Lung (tissue), 11 donors: ENCODE measurements at regions not wholly inside any gene's neighbourhood (a gene's known extent, or its start where the extent isn't known, plus 50 kb on each side); places are given as distances from the start of the nearest gene placed in this dataset.

Source experiments
- ATAC-seq: fragments of 200-7000 bp; cut with Tn5 transposase; one replicate; pipeline ENCODE4 v1.9.1; 2020; ENCODE audit warnings: moderate number of reproducible peaks; ENCODE audit not compliant: insufficient read depth, low FRiP score
- DNase-seq, 3 donors: peaks; one replicate each; pipeline ENCODE4 v3.0.0-alpha.2; 2013 to 2017
- H3K27ac ChIP-seq, 2 donors: one replicate each; pipeline ENCODE4 v1.5.1; 2013; ENCODE audit warnings: mild to moderate bottlenecking in 2 of 2, moderate library complexity in 2 of 2, control low read depth in 1 of 2, inconsistent platforms in 1 of 2, low read depth in 1 of 2, low read length in 1 of 2
- H3K27me3 ChIP-seq, 3 donors: one replicate each; pipeline ENCODE4 v1.5.1; 2013; ENCODE audit warnings: low read length in 2 of 3; ENCODE audit not compliant: control insufficient read depth in 3 of 3, insufficient read depth in 3 of 3
- H3K36me3 ChIP-seq, 4 donors: one replicate each; pipeline ENCODE4 v1.5.1; 2013; ENCODE audit warnings: low read length in 4 of 4, mild to moderate bottlenecking in 1 of 4, moderate library complexity in 1 of 4; ENCODE audit not compliant: control insufficient read depth in 4 of 4, insufficient read depth in 4 of 4
- H3K4me1 ChIP-seq, 5 donors: one replicate each; pipeline ENCODE4 v1.5.1; 2013; ENCODE audit warnings: low read length in 5 of 5, mild to moderate bottlenecking in 2 of 5, moderate library complexity in 1 of 5; ENCODE audit not compliant: control insufficient read depth in 5 of 5, insufficient read depth in 5 of 5
- H3K4me3 ChIP-seq: one replicate; pipeline ENCODE4 v1.5.1; 2013; ENCODE audit warnings: mild to moderate bottlenecking, control low read depth, moderate library complexity
- H3K9ac ChIP-seq, 2 donors: one replicate each; pipeline ENCODE4 v1.5.1; 2013; ENCODE audit warnings: low read length in 2 of 2, control low read depth in 1 of 2; ENCODE audit not compliant: insufficient read depth in 1 of 2
- H3K9me3 ChIP-seq, 4 donors: one replicate each; pipeline ENCODE4 v1.5.1; 2013; ENCODE audit warnings: low read length in 3 of 4, mild to moderate bottlenecking in 1 of 4, moderate library complexity in 1 of 4; ENCODE audit not compliant: control insufficient read depth in 4 of 4, insufficient read depth in 3 of 4
- WGBS, 2 donors: extraction: QIAGEN DNeasy Blood & Tissue Kit; methylation state at CpG; one replicate each; pipeline ENCODE4 v1.1.7; 2013; 5-methylcytosine and 5-hydroxymethylcytosine counted together
- TF ChIP-seq, protein P1 (sequence below): IDR thresholded peaks from 2 replicates; pipeline ENCODE4 v1.5.1; 2012; ENCODE audit warnings: mild to moderate bottlenecking; ENCODE audit errors: control extremely low read depth, extremely low read depth
- donor health status: control.
- donor health status: control.
- donor health status: Bipolar disorder and iron deficiency.
- donor health status: healthy.
- donor health status: DM: yes; HTN: yes; CAD: no.

DNA sequence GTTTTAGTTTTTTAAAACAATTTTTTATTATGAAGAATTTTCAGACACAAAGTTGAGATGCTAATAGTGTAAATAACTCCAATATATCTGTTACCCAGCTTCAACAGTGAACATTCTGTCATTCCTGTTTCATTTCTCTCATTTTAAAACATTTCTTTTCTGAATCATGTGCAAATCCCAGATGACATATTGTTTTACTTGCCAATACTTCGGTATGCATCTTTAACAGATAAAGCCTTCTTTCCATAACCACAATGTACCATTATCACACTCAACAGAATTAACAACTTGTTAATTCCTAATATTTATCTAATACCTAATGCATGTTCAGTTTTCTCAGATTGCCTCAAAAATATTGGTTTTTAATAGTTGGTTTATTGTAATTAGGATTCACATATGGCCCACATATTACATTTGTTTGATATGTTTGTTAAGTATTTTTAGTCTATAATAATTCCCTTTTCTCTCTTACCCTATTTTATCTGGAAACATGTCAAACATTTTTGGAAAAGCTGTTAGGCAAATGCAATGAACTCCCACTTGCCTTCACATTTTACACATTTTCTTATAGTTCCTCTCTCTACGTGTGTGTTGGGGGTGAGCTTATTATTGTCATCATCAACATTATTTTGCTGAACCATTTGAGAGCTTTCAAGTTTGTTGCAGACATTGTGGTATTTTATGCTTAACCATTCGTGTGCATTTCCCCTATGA, 58.7 kb upstream of the ANKRD55 start:
- ATAC-seq (no peak), DNase-seq (peak in 2 of 3 donors; percentile 38 to 53)
- Histone ChIP-seq H3K27me3 (no peaks in the 10 kb centered on the region), H3K4me3 (no peak overlapping the region), H3K4me1 (peaks cover 0 to 51% (median 18%) of the 10 kb centered on the region in 5 donors), H3K9me3 (no peaks in the 10 kb centered on the region), H3K36me3 (no peaks in the 10 kb centered on the region), H3K9ac (no peak overlapping the region), H3K27ac (no peak overlapping the region)
- 81 to 87% methylated on average over 3 of the region's 3 CpGs for WGBS, 2 donors
- TF ChIP-seq, protein P1, sequence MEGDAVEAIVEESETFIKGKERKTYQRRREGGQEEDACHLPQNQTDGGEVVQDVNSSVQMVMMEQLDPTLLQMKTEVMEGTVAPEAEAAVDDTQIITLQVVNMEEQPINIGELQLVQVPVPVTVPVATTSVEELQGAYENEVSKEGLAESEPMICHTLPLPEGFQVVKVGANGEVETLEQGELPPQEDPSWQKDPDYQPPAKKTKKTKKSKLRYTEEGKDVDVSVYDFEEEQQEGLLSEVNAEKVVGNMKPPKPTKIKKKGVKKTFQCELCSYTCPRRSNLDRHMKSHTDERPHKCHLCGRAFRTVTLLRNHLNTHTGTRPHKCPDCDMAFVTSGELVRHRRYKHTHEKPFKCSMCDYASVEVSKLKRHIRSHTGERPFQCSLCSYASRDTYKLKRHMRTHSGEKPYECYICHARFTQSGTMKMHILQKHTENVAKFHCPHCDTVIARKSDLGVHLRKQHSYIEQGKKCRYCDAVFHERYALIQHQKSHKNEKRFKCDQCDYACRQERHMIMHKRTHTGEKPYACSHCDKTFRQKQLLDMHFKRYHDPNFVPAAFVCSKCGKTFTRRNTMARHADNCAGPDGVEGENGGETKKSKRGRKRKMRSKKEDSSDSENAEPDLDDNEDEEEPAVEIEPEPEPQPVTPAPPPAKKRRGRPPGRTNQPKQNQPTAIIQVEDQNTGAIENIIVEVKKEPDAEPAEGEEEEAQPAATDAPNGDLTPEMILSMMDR, result no peak

GRCh38 chr5:56291079-56291643, 58.0 kb upstream of the ANKRD55 start:
- H3K9ac ChIP-seq, result no peak overlapping the region
- peaks cover 0 to 54% (median 18%) of the 10 kb centered on the region in 5 donors for H3K4me1 ChIP-seq
- no peaks in the 10 kb centered on the region for H3K27me3 ChIP-seq
- no peak overlapping the region for H3K27ac ChIP-seq
- H3K9me3 ChIP-seq, result no peaks in the 10 kb centered on the region
- WGBS, 2 donors, result 76 to 96% methylated on average over 1 of the region's 1 CpG
- ATAC-seq (no peak), DNase-seq (peak; percentile 75 to 94 (median 91))
- H3K4me3 ChIP-seq, result no peak overlapping the region
- TF ChIP-seq, protein P1, result no peak
- H3K36me3 ChIP-seq, result no peaks in the 10 kb centered on the region

GRCh38 chr5:56290378-56291078, 57.4 kb upstream of the ANKRD55 start:
- H3K9me3 ChIP-seq, result no peaks in the 10 kb centered on the region
- WGBS, 2 donors, result 76 to 80% methylated on average over 4 of the region's 4 CpGs
- ATAC-seq, result no peak
- no peaks in the 10 kb centered on the region for H3K27me3 ChIP-seq
- no peak overlapping the region for H3K4me3 ChIP-seq
- DNase-seq, result no peak
- no peak overlapping the region for H3K27ac ChIP-seq
- TF ChIP-seq, protein P1, result no peak
- H3K36me3 ChIP-seq, result no peaks in the 10 kb centered on the region
- H3K4me1 ChIP-seq, result peaks cover 0 to 54% (median 18%) of the 10 kb centered on the region in 5 donors
- H3K9ac ChIP-seq, result no peak overlapping the region
